Chondrocyte (in vitro differentiated cells): ENCODE measurements at regions not wholly inside any gene's neighbourhood (a gene's known extent, or its start where the extent isn't known, plus 50 kb on each side); places are given as distances from the start of the nearest gene placed in this dataset.

Experiments
- DNase-seq: peaks from one replicate; pipeline ENCODE4 v3.0.0; 2021; ENCODE audit warnings: mixed read lengths, low spot score
- H3K27ac Mint-ChIP-seq: one replicate; pipeline ENCODE4 v1.8.0; 2021; ENCODE audit warnings: mild to moderate bottlenecking, moderate library complexity, mixed read lengths; ENCODE audit not compliant: unreplicated experiment
- H3K27me3 Mint-ChIP-seq: 2 replicates; pipeline ENCODE4 v1.8.0; 2021; ENCODE audit warnings: low read depth, mixed read lengths
- H3K36me3 Mint-ChIP-seq: 2 replicates; pipeline ENCODE4 v1.8.0; 2021; ENCODE audit warnings: low read depth, mixed read lengths
- H3K4me1 Mint-ChIP-seq: 2 replicates; pipeline ENCODE4 v1.8.0; 2021; ENCODE audit warnings: low read depth, mild to moderate bottlenecking, mixed read lengths
- H3K4me3 Mint-ChIP-seq: one replicate; pipeline ENCODE4 v1.8.0; 2021; ENCODE audit warnings: mild to moderate bottlenecking, moderate library complexity, mixed read lengths; ENCODE audit not compliant: unreplicated experiment
- H3K9me3 Mint-ChIP-seq: 2 replicates; pipeline ENCODE4 v1.8.0; 2021; ENCODE audit warnings: low read depth, mixed read lengths
- TF ChIP-seq, protein P1 (sequence below): fragments of 200-600 bp; sonication (generic); IDR thresholded peaks from 2 replicates; pipeline ENCODE4 v1.5.0; 2021; ENCODE audit warnings: antibody characterized with exemption, mild to moderate bottlenecking, moderate library complexity

DNA sequence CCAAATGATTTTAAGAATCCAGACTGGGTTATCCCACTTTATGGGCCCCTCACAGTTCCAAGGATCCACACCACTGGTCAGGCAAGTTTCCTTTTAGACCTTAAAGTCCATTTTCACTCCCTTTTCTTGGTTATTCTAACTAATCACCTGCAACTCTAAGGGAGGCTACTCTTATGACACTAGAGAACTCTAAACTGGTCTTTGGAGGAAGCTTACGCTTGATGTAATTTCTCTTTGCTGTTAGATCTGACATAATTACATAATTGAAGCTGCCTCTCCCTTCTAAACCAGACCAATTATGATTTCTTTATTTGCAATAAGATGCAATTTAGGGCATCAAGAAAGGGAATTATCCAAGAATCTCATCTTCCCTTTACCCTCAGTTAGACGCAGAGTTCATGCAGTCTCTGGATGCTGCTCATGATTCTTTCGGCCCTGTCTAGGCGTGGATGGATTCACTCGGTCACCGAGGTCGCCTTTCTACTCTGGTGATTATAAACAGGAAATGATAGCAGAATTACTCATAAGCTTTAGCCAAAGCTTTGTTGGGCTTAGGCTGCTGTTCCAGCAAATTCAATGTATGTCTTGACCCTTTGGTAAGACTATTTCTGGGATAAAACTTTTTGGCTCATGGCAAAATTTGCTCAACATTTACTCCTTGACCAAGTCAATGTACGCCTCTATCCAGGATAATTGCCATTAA is 130.9 kb upstream of the PRNP start:
- Mint-ChIP-seq H3K4me1 (no peaks in the 10 kb centered on the region), H3K27ac (no peak overlapping the region), H3K4me3 (no peak overlapping the region), H3K27me3 (no peaks in the 10 kb centered on the region), H3K36me3 (no peaks in the 10 kb centered on the region), H3K9me3 (peaks cover 5% of the 10 kb centered on the region)
- TF ChIP-seq, protein P1, sequence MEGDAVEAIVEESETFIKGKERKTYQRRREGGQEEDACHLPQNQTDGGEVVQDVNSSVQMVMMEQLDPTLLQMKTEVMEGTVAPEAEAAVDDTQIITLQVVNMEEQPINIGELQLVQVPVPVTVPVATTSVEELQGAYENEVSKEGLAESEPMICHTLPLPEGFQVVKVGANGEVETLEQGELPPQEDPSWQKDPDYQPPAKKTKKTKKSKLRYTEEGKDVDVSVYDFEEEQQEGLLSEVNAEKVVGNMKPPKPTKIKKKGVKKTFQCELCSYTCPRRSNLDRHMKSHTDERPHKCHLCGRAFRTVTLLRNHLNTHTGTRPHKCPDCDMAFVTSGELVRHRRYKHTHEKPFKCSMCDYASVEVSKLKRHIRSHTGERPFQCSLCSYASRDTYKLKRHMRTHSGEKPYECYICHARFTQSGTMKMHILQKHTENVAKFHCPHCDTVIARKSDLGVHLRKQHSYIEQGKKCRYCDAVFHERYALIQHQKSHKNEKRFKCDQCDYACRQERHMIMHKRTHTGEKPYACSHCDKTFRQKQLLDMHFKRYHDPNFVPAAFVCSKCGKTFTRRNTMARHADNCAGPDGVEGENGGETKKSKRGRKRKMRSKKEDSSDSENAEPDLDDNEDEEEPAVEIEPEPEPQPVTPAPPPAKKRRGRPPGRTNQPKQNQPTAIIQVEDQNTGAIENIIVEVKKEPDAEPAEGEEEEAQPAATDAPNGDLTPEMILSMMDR, result no peak
- DNase-seq, result no peak

DNA sequence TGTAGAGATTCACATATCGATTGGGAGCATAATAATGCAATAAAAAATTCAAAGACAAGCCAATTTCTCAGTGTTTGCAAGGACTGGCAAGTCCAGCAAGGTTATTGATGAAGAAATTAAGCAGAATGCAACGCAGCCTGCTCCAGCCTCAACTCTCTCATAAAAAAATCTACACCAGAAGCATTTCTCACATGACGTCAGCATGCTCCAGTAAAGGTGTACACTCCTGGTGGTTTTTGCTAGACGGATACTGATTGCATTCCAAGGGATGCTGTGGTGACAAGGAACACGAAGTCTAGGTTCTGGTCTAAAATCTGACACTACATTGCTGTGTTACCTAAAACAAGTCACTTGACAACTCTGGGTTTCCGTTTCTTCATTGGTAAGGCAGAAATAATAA is 131.9 kb upstream of the PRNP start:
- TF ChIP-seq, protein P1, result no peak
- Mint-ChIP-seq H3K27ac (no peak overlapping the region), H3K36me3 (no peaks in the 10 kb centered on the region), H3K4me3 (no peak overlapping the region), H3K4me1 (no peaks in the 10 kb centered on the region), H3K9me3 (peaks cover 5% of the 10 kb centered on the region), H3K27me3 (no peaks in the 10 kb centered on the region)
- no peak for DNase-seq

DNA sequence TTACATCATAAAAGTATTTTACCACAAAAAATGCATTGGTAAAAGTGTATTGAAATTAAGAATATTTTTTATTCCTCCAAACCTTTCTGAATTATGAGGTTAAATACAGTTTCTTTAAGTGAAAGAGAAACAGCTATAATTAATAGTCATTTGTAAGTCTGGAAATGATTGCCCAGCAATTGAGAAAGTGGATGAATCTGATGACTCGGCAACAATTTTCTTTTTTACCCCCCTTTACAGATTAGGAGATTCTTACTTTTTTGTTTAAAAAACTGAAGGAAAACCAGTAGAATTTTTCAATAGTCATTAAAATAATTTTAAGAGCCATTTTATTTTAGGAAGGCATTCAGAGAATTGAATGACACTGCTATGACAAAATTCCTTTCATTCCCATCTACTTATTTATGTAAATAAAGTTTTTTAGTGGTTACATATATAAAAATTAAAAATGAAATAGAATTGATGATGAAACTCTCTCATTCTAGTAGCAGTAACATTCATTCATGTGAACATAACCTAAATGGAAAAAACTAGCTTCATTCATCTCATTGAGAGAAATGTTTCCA is 134.1 kb upstream of the PRNP start:
- H3K36me3 Mint-ChIP-seq, result no peaks in the 10 kb centered on the region
- no peak for DNase-seq
- H3K4me1 Mint-ChIP-seq, result no peaks in the 10 kb centered on the region
- H3K4me3 Mint-ChIP-seq, result no peak overlapping the region
- peaks cover 3% of the 10 kb centered on the region for H3K9me3 Mint-ChIP-seq
- TF ChIP-seq, protein P1, result no peak
- H3K27ac Mint-ChIP-seq, result no peak overlapping the region
- no peaks in the 10 kb centered on the region for H3K27me3 Mint-ChIP-seq

- no peaks in the 10 kb centered on the region for H3K36me3 Mint-ChIP-seq
- TF ChIP-seq, protein P1, result no peak
- DNase-seq, result no peak
- H3K9me3 Mint-ChIP-seq, result peaks cover 3% of the 10 kb centered on the region
- no peak overlapping the region for H3K4me3 Mint-ChIP-seq
- H3K4me1 Mint-ChIP-seq, result peaks cover 9% of the 10 kb centered on the region
- H3K27ac Mint-ChIP-seq, result no peak overlapping the region
- no peaks in the 10 kb centered on the region for H3K27me3 Mint-ChIP-seq
Observed at GRCh38 chr20:4550740-4551139, 135.5 kb upstream of the PRNP start.

- TF ChIP-seq, protein P1, result no peak
- no peaks in the 10 kb centered on the region for H3K36me3 Mint-ChIP-seq
- no peak overlapping the region for H3K4me3 Mint-ChIP-seq
- H3K27me3 Mint-ChIP-seq, result no peaks in the 10 kb centered on the region
- no peak for DNase-seq
- H3K27ac Mint-ChIP-seq, result no peak overlapping the region
- H3K4me1 Mint-ChIP-seq, result peaks cover 15% of the 10 kb centered on the region
- H3K9me3 Mint-ChIP-seq, result peaks cover 3% of the 10 kb centered on the region
Observed at GRCh38 chr20:4549711-4550259, 136.5 kb upstream of the PRNP start.
